H9 (cell line): ENCODE measurements at regions not wholly inside any gene's neighbourhood (a gene's known extent, or its start where the extent isn't known, plus 50 kb on each side); places are given as distances from the start of the nearest gene placed in this dataset.
A peak's percentile ranks its signal among the peaks of the same experiment; 100 is the strongest.

Experiments used
- DNase-seq: peaks from one replicate; pipeline ENCODE4 v3.0.0-alpha.2; 2017
- H2AFZ ChIP-seq: one replicate; pipeline ENCODE4 v1.6.1; 2013; ENCODE audit warnings: mild to moderate bottlenecking, low read length, control low read depth, moderate library complexity
- H2AK5ac ChIP-seq: 2 replicates; pipeline ENCODE4 v1.6.1; 2013; ENCODE audit warnings: low read length, control low read depth, mixed read lengths; ENCODE audit not compliant: insufficient read length
- H2BK120ac ChIP-seq: one replicate; pipeline ENCODE4 v1.6.1; 2013; ENCODE audit warnings: low read depth, mild to moderate bottlenecking, low read length, control low read depth, inconsistent platforms; ENCODE audit not compliant: poor library complexity, severe bottlenecking
- H2BK12ac ChIP-seq: 2 replicates; pipeline ENCODE4 v1.6.1; 2013; ENCODE audit warnings: low read length, control low read depth, mixed read lengths, low read depth; ENCODE audit not compliant: insufficient read length
- H2BK15ac ChIP-seq: 2 replicates; pipeline ENCODE4 v1.6.1; 2013; ENCODE audit warnings: low read depth, low read length, control low read depth
- H2BK20ac ChIP-seq: one replicate; pipeline ENCODE4 v1.6.1; 2013; ENCODE audit warnings: low read depth, mild to moderate bottlenecking, low read length, control low read depth, inconsistent platforms; ENCODE audit not compliant: poor library complexity, severe bottlenecking
- H2BK5ac ChIP-seq: 2 replicates; pipeline ENCODE4 v1.6.1; 2013; ENCODE audit warnings: low read length, control low read depth, mixed read lengths; ENCODE audit not compliant: insufficient read length
- H3K14ac ChIP-seq: 2 replicates; pipeline ENCODE4 v1.6.1; 2013; ENCODE audit warnings: low read length, control low read depth; ENCODE audit not compliant: insufficient read depth
- H3K18ac ChIP-seq: 2 replicates; pipeline ENCODE4 v1.6.1; 2013; ENCODE audit warnings: low read depth, mild to moderate bottlenecking, mixed read lengths, low read length, control low read depth; ENCODE audit not compliant: insufficient read length
- H3K23ac ChIP-seq: 2 replicates; pipeline ENCODE4 v1.6.1; 2013; ENCODE audit warnings: low read length, control low read depth, mixed read lengths, low read depth; ENCODE audit not compliant: insufficient read length
- H3K23me2 ChIP-seq: 2 replicates; pipeline ENCODE4 v1.6.1; 2013; ENCODE audit warnings: low read depth, mild to moderate bottlenecking, mixed read lengths, low read length, control low read depth; ENCODE audit not compliant: insufficient read length, poor library complexity, severe bottlenecking
- H3K27ac ChIP-seq: 2 replicates; pipeline ENCODE4 v1.5.1; 2013; ENCODE audit warnings: low read length, control low read depth, mixed read lengths, low read depth; ENCODE audit not compliant: insufficient read length
- H3K27me3 ChIP-seq: 2 replicates; pipeline ENCODE4 v1.6.1; 2013; ENCODE audit warnings: low read length, control low read depth, inconsistent platforms; ENCODE audit not compliant: insufficient read depth
- H3K4ac ChIP-seq: 2 replicates; pipeline ENCODE4 v1.6.1; 2013; ENCODE audit warnings: low read depth, mild to moderate bottlenecking, control low read depth, inconsistent platforms, low read length, moderate library complexity
- H3K4me1 ChIP-seq: 2 replicates; pipeline ENCODE4 v1.6.1; 2013; ENCODE audit warnings: low read length, control low read depth, inconsistent platforms; ENCODE audit not compliant: insufficient read depth
- H3K4me2 ChIP-seq: 2 replicates; pipeline ENCODE4 v1.6.1; 2013; ENCODE audit warnings: low read length, control low read depth, mixed read lengths; ENCODE audit not compliant: insufficient read length, insufficient read depth
- H3K56ac ChIP-seq: 2 replicates; pipeline ENCODE4 v1.6.1; 2013; ENCODE audit warnings: low read depth, mild to moderate bottlenecking, mixed read lengths, low read length, control low read depth; ENCODE audit not compliant: insufficient read length
- H3K79me1 ChIP-seq: 2 replicates; pipeline ENCODE4 v1.6.1; 2013; ENCODE audit warnings: low read depth, mild to moderate bottlenecking, moderate library complexity, low read length, control low read depth, inconsistent platforms; ENCODE audit not compliant: insufficient read depth, poor library complexity, severe bottlenecking
- H3K79me2 ChIP-seq: 2 replicates; pipeline ENCODE4 v1.6.1; 2013; ENCODE audit warnings: low read length, control low read depth, inconsistent platforms; ENCODE audit not compliant: insufficient read depth
- H3K9ac ChIP-seq: 2 replicates; pipeline ENCODE4 v1.6.1; 2013; ENCODE audit warnings: low read length, control low read depth, mixed read lengths; ENCODE audit not compliant: insufficient read length; ENCODE audit errors: extremely low read depth
- H3K9me3 ChIP-seq: one replicate; pipeline ENCODE4 v1.6.1; 2013; ENCODE audit warnings: low read depth, low read length, inconsistent platforms; ENCODE audit not compliant: control insufficient read depth
- H3T11ph ChIP-seq: one replicate; pipeline ENCODE4 v1.6.1; 2013; ENCODE audit warnings: mild to moderate bottlenecking, low read length, control low read depth, inconsistent platforms
- H4K20me1 ChIP-seq: one replicate; pipeline ENCODE4 v1.6.1; 2013; ENCODE audit not compliant: control insufficient read depth, insufficient read length, insufficient read depth
- H4K5ac ChIP-seq: 2 replicates; pipeline ENCODE4 v1.6.1; 2013; ENCODE audit warnings: low read depth, mild to moderate bottlenecking, mixed read lengths, low read length, control low read depth; ENCODE audit not compliant: insufficient read length
- H4K8ac ChIP-seq: replicated peaks from 2 replicates; pipeline ENCODE4 v1.6.1; 2013; ENCODE audit warnings: low read length, control low read depth, mixed read lengths, low read depth; ENCODE audit not compliant: insufficient read length
- H4K91ac ChIP-seq: 2 replicates; pipeline ENCODE4 v1.6.1; 2013; ENCODE audit warnings: low read depth, mild to moderate bottlenecking, moderate library complexity, mixed read lengths, low read length, control low read depth; ENCODE audit not compliant: insufficient read length
- H3K27ac Mint-ChIP-seq, 3 experiments: 2 replicates in 2 of 3; 3 replicates in 1 of 3; pipeline ENCODE4 v1.8.0; 2020 to 2021; ENCODE audit warnings: mixed read lengths in 3 of 3, mild to moderate bottlenecking in 1 of 3, moderate library complexity in 1 of 3
- H3K27me3 Mint-ChIP-seq: 2 replicates; pipeline ENCODE4 v1.8.0; 2021; ENCODE audit warnings: low read depth, mild to moderate bottlenecking, moderate library complexity, mixed read lengths
- H3K36me3 Mint-ChIP-seq, 3 experiments: 2 replicates in 2 of 3; 3 replicates in 1 of 3; pipeline ENCODE4 v1.8.0; 2020 to 2021; ENCODE audit warnings: low read depth in 3 of 3, mixed read lengths in 3 of 3; ENCODE audit not compliant: insufficient read depth in 1 of 3
- H3K4me1 Mint-ChIP-seq, 2 experiments: 2 replicates each; pipeline ENCODE4 v1.8.0; 2020; ENCODE audit warnings: mixed read lengths in 2 of 2
- H3K4me3 Mint-ChIP-seq, 2 experiments: 2 replicates in 1 of 2; 3 replicates in 1 of 2; pipeline ENCODE4 v1.8.0; 2020 to 2021; ENCODE audit warnings: mild to moderate bottlenecking in 2 of 2, mixed read lengths in 2 of 2, moderate library complexity in 1 of 2
- H3K9me3 Mint-ChIP-seq, 2 experiments: 2 replicates in 1 of 2; 3 replicates in 1 of 2; pipeline ENCODE4 v1.8.0; 2020; ENCODE audit warnings: mild to moderate bottlenecking in 2 of 2, mixed read lengths in 2 of 2, moderate library complexity in 1 of 2
- CTCF ChIP-seq: fragments of 200-600 bp; sonication (generic); conservative IDR thresholded peaks from 3 replicates; pipeline ENCODE4 v1.8.0; 2021; ENCODE audit warnings: antibody characterized with exemption, mild to moderate bottlenecking
- WGBS: extraction: QIAGEN DNeasy Blood & Tissue Kit; methylation state at CpG from one replicate; pipeline ENCODE4 v1.1.7; 2013; ENCODE audit warnings: missing lambda C conversion rate, low lambda C conversion rate, mixed read lengths; ENCODE audit not compliant: insufficient read length; ENCODE audit errors: extremely low coverage; 5-methylcytosine and 5-hydroxymethylcytosine counted together

GRCh38 chr3:26920646-26921478 is 298.3 kb downstream of the LRRC3B start:
- Histone ChIP-seq H3K4me1 (peaks cover 7% of the 10 kb centered on the region; the same call in 1 of the 2 replicates), H2AK5ac (no peak overlapping the region), H3K23ac (no peak overlapping the region), H2BK15ac (no peak overlapping the region), H3K4me2 (no peak overlapping the region), H4K5ac (no peak overlapping the region), H2AFZ (peak overlapping the region; percentile 65), H3K18ac (no peak overlapping the region), H3K56ac (no peak overlapping the region), H4K20me1 (no peaks in the 10 kb centered on the region), H3K79me1 (no peaks in the 10 kb centered on the region), H3K9ac (no peak overlapping the region), H2BK120ac (no peak overlapping the region), H4K91ac (no peak overlapping the region), H2BK5ac (no peak overlapping the region), H3K14ac (no peak overlapping the region), H3K4ac (no peak overlapping the region), H3K79me2 (no peaks in the 10 kb centered on the region), H3K9me3 (no peaks in the 10 kb centered on the region), H3K23me2 (no peaks in the 10 kb centered on the region), H3T11ph (no peak overlapping the region), H2BK12ac (no peak overlapping the region), H3K27me3 (no peaks in the 10 kb centered on the region), H4K8ac (no peak overlapping the region), H2BK20ac (no peak overlapping the region), H3K27ac (no peak overlapping the region)
- TF ChIP-seq CTCF, result no peak
- peak; percentile 33 for DNase-seq
- peaks cover 10 to 14% of the 10 kb centered on the region in 2 experiments; a peak in 4 of 5 replicates for H3K9me3 Mint-ChIP-seq
- peak overlapping the region in 1 of 3 experiments; percentile 4; a peak in 2 of 7 replicates for H3K27ac Mint-ChIP-seq
- H3K4me3 Mint-ChIP-seq, result no peak overlapping the region
- no CpG with 5 or more reads among the region's 12 CpGs for WGBS
- peaks cover 7 to 11% of the 10 kb centered on the region in 2 experiments for H3K4me1 Mint-ChIP-seq
- peaks cover 0 to 7% (median 7%) of the 10 kb centered on the region in 3 experiments; a peak in 4 of 7 replicates for H3K36me3 Mint-ChIP-seq
- H3K27me3 Mint-ChIP-seq, result no peaks in the 10 kb centered on the region
